ENCODE measurements at regions not wholly inside any gene's neighbourhood (a gene's known extent, or its start where the extent isn't known, plus 50 kb on each side); places are given as distances from the start of the nearest gene placed in this dataset.

- 82% methylated on average over 1 of the region's 12 CpGs for WGBS (ENCODE audit: insufficient coverage)
- Histone ChIP-seq H3K9me3 (ENCODE audit: control extremely low read depth in 1 of 3, control insufficient read depth in 2 of 3, insufficient read depth in 1 of 3, low read length in 2 of 3) (peaks cover 0 to 9% (median 0%) of the 10 kb centered on the region in 3 donors), H3K36me3 (replicated peaks in 1 of 2; ENCODE audit: control extremely low read depth in 1 of 2, control insufficient read depth in 1 of 2, extremely low read depth in 1 of 2, insufficient read depth in 2 of 2, low read length in 1 of 2) (no peaks in the 10 kb centered on the region), H3K4me1 (ENCODE audit: control insufficient read depth in 2 of 2, insufficient read depth in 2 of 2, low read length in 2 of 2) (no peaks in the 10 kb centered on the region), H3K27me3 (replicated peaks in 1 of 4; ENCODE audit: control extremely low read depth in 1 of 4, control insufficient read depth in 3 of 4, insufficient read depth in 4 of 4, low read length in 3 of 4) (no peaks in the 10 kb centered on the region), H3K9ac (ENCODE audit: low read length) (no peak overlapping the region), H3K27ac (ENCODE audit: low read length in 2 of 2) (no peak overlapping the region), H2AFZ (ENCODE audit: insufficient read depth, low read depth, low read length, poor library complexity, severe bottlenecking) (no peak overlapping the region), H3K4me2 (replicated peaks; ENCODE audit: low read depth, low read length, poor library complexity, severe bottlenecking) (no peak overlapping the region), H3K79me2 (ENCODE audit: control insufficient read depth, insufficient read depth, low read length) (no peaks in the 10 kb centered on the region), H4K20me1 (ENCODE audit: control insufficient read depth, insufficient read depth, low read length, poor library complexity, severe bottlenecking) (no peaks in the 10 kb centered on the region), H3K4me3 (ENCODE audit: control extremely low read depth in 1 of 5, extremely low read depth in 1 of 5, insufficient read depth in 1 of 5, low read depth in 2 of 5, low read length in 4 of 5) (no peak overlapping the region)
- CTCF ChIA-PET = no interaction called here
- no peak for TF ChIP-seq CTCF (IDR thresholded peaks at IDR 0.05)
- no peak for TF ChIP-seq EZH2 (IDR thresholded peaks at IDR 0.05; ENCODE audit: borderline replicate concordance, insufficient read depth, low read depth, low read length, poor library complexity, severe bottlenecking)
- ATAC-seq (ENCODE audit: low read depth) (no peak), DNase-seq (no peak)
- no peak overlapping the region for H3K27ac Mint-ChIP-seq
- H3K9me3 Mint-ChIP-seq (ENCODE audit: insufficient read depth) = no peaks in the 10 kb centered on the region
- no peak overlapping the region for H3K4me3 Mint-ChIP-seq
- H3K27me3 Mint-ChIP-seq = no peaks in the 10 kb centered on the region
- POLR2A ChIA-PET = no interaction called here
- intact Hi-C loops (cut with micrococcal nuclease) = no loop called here
- H3K4me1 Mint-ChIP-seq = peaks cover 24% of the 10 kb centered on the region
Measured at GRCh38 chrX:56107320-56107719, 124.8 kb upstream of the KLF8 start.

- Histone ChIP-seq H3K9me3 (ENCODE audit: control extremely low read depth in 1 of 3, control insufficient read depth in 2 of 3, insufficient read depth in 1 of 3, low read length in 2 of 3) (peaks cover 0 to 3% (median 0%) of the 10 kb centered on the region in 3 donors), H3K27ac (ENCODE audit: low read length in 2 of 2) (no peak overlapping the region), H3K27me3 (replicated peaks in 1 of 4; ENCODE audit: control extremely low read depth in 1 of 4, control insufficient read depth in 3 of 4, insufficient read depth in 4 of 4, low read length in 3 of 4) (no peaks in the 10 kb centered on the region), H3K4me2 (replicated peaks; ENCODE audit: low read depth, low read length, poor library complexity, severe bottlenecking) (no peak overlapping the region), H4K20me1 (ENCODE audit: control insufficient read depth, insufficient read depth, low read length, poor library complexity, severe bottlenecking) (no peaks in the 10 kb centered on the region), H2AFZ (ENCODE audit: insufficient read depth, low read depth, low read length, poor library complexity, severe bottlenecking) (no peak overlapping the region), H3K79me2 (ENCODE audit: control insufficient read depth, insufficient read depth, low read length) (no peaks in the 10 kb centered on the region), H3K4me1 (ENCODE audit: control insufficient read depth in 2 of 2, insufficient read depth in 2 of 2, low read length in 2 of 2) (no peaks in the 10 kb centered on the region), H3K4me3 (ENCODE audit: control extremely low read depth in 1 of 5, extremely low read depth in 1 of 5, insufficient read depth in 1 of 5, low read depth in 2 of 5, low read length in 4 of 5) (no peak overlapping the region), H3K9ac (ENCODE audit: low read length) (no peak overlapping the region), H3K36me3 (replicated peaks in 1 of 2; ENCODE audit: control extremely low read depth in 1 of 2, control insufficient read depth in 1 of 2, extremely low read depth in 1 of 2, insufficient read depth in 2 of 2, low read length in 1 of 2) (no peaks in the 10 kb centered on the region)
- intact Hi-C loops (cut with micrococcal nuclease) = no loop called here
- Mint-ChIP-seq H3K27me3 (no peaks in the 10 kb centered on the region), H3K4me1 (peaks cover 4% of the 10 kb centered on the region), H3K27ac (no peak overlapping the region), H3K9me3 (ENCODE audit: insufficient read depth) (no peaks in the 10 kb centered on the region), H3K4me3 (no peak overlapping the region)
- 98% methylated on average over 8 of the region's 16 CpGs for WGBS (ENCODE audit: insufficient coverage)
- ChIA-PET CTCF (no interaction called here), POLR2A (no interaction called here)
- DNase-seq (no peak), ATAC-seq (ENCODE audit: low read depth) (no peak)
- TF ChIP-seq EZH2 (IDR thresholded peaks at IDR 0.05; ENCODE audit: borderline replicate concordance, insufficient read depth, low read depth, low read length, poor library complexity, severe bottlenecking) (no peak), CTCF (IDR thresholded peaks at IDR 0.05) (no peak)
Measured at GRCh38 chrX:56113785-56114436, 118.2 kb upstream of the KLF8 start.
